ENCODE measurements at regions not wholly inside any gene's neighbourhood (a gene's known extent, or its start where the extent isn't known, plus 50 kb on each side); places are given as distances from the start of the nearest gene placed in this dataset.

DNA sequence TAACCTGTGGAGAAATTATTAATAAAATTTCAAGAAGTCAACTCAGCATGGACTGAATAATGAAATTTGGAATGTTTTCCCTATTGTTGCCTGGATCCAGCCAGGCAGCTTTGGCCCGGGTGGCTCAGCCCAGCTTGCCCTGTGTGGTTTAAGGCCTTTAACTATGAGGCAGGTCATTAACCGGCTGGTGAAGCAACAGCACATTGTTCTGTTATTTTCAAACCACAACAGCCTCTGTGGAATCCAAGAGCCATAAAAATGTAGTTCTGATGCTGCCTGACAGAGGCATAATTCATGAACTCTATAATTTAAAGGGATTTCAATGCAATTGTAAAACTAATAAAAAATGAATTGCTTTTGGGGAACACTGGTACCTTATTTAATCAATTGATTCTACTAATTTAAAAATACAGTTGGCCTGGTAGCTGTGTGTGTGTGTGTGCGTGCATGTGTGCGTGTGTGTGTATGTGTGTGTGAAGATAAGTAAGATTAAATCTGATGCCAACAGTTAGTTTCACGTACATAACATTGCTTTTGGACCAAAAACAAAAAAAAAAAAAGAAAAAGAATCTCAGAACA is 117.7 kb downstream of the RPS12 start:
- TF ChIP-seq, protein P1, sequence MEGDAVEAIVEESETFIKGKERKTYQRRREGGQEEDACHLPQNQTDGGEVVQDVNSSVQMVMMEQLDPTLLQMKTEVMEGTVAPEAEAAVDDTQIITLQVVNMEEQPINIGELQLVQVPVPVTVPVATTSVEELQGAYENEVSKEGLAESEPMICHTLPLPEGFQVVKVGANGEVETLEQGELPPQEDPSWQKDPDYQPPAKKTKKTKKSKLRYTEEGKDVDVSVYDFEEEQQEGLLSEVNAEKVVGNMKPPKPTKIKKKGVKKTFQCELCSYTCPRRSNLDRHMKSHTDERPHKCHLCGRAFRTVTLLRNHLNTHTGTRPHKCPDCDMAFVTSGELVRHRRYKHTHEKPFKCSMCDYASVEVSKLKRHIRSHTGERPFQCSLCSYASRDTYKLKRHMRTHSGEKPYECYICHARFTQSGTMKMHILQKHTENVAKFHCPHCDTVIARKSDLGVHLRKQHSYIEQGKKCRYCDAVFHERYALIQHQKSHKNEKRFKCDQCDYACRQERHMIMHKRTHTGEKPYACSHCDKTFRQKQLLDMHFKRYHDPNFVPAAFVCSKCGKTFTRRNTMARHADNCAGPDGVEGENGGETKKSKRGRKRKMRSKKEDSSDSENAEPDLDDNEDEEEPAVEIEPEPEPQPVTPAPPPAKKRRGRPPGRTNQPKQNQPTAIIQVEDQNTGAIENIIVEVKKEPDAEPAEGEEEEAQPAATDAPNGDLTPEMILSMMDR (IDR thresholded peaks at IDR 0.05): no peak
- no peak for TF ChIP-seq TAF1 (IDR thresholded peaks at IDR 0.05; ENCODE audit: borderline replicate concordance, low read depth, low read length)

All from SK-N-SH (cell line).